ENCODE measurements at regions not wholly inside any gene's neighbourhood (a gene's known extent, or its start where the extent isn't known, plus 50 kb on each side); places are given as distances from the start of the nearest gene placed in this dataset.

- Histone ChIP-seq H3K27me3 (ENCODE audit: control insufficient read depth in 3 of 3, insufficient read depth in 3 of 3, low read length in 3 of 3) (peaks cover 0 to 3% (median 0%) of the 10 kb centered on the region in 3 donors), H3K36me3 (ENCODE audit: control insufficient read depth in 3 of 3, insufficient read depth in 2 of 3, low read depth in 1 of 3, low read length in 3 of 3) (no peaks in the 10 kb centered on the region), H3K4me3 (ENCODE audit: low read depth in 1 of 3, low read length in 3 of 3) (no peak overlapping the region), H3K4me1 (ENCODE audit: control insufficient read depth in 3 of 3, insufficient read depth in 2 of 3, low read depth in 1 of 3, low read length in 2 of 3) (no peaks in the 10 kb centered on the region), H3K9me3 (ENCODE audit: control insufficient read depth in 2 of 2, insufficient read depth in 1 of 2, low read depth in 1 of 2, low read length in 1 of 2) (peaks cover 0 to 11% of the 10 kb centered on the region in 2 donors), H3K27ac (ENCODE audit: low read depth in 1 of 3, low read length in 2 of 3) (no peak overlapping the region)
- 47 to 57% (median 50%) methylated on average over 2 of the region's 2 CpGs for WGBS, 3 donors
- FAIRE-seq (no peak), DNase-seq (no peak)
Observed at GRCh38 chr3:24958271-24958670, 463.6 kb upstream of the THRB start.

GRCh38 chr3:24958910-24959447 lies 464.3 kb upstream of the THRB start:
- H3K27me3 ChIP-seq (ENCODE audit: control insufficient read depth in 3 of 3, insufficient read depth in 3 of 3, low read length in 3 of 3): peaks cover 0 to 3% (median 0%) of the 10 kb centered on the region in 3 donors
- no peak overlapping the region for H3K4me3 ChIP-seq (ENCODE audit: low read depth in 1 of 3, low read length in 3 of 3)
- no peaks in the 10 kb centered on the region for H3K4me1 ChIP-seq (ENCODE audit: control insufficient read depth in 3 of 3, insufficient read depth in 2 of 3, low read depth in 1 of 3, low read length in 2 of 3)
- peaks cover 0 to 11% of the 10 kb centered on the region in 2 donors for H3K9me3 ChIP-seq (ENCODE audit: control insufficient read depth in 2 of 2, insufficient read depth in 1 of 2, low read depth in 1 of 2, low read length in 1 of 2)
- DNase-seq (no peak), FAIRE-seq (no peak)
- no peak overlapping the region for H3K27ac ChIP-seq (ENCODE audit: low read depth in 1 of 3, low read length in 2 of 3)
- no peaks in the 10 kb centered on the region for H3K36me3 ChIP-seq (ENCODE audit: control insufficient read depth in 3 of 3, insufficient read depth in 2 of 3, low read depth in 1 of 3, low read length in 3 of 3)
- WGBS, 3 donors: 83 to 91% (median 85%) methylated on average over 5 of the region's 5 CpGs

- Histone ChIP-seq H3K27me3 (ENCODE audit: control insufficient read depth in 3 of 3, insufficient read depth in 3 of 3, low read length in 3 of 3) (peaks cover 0 to under 1% (median 0%) of the 10 kb centered on the region in 3 donors), H3K27ac (ENCODE audit: low read depth in 1 of 3, low read length in 2 of 3) (no peak overlapping the region), H3K4me3 (ENCODE audit: low read depth in 1 of 3, low read length in 3 of 3) (no peak overlapping the region), H3K36me3 (ENCODE audit: control insufficient read depth in 3 of 3, insufficient read depth in 2 of 3, low read depth in 1 of 3, low read length in 3 of 3) (no peaks in the 10 kb centered on the region), H3K4me1 (ENCODE audit: control insufficient read depth in 3 of 3, insufficient read depth in 2 of 3, low read depth in 1 of 3, low read length in 2 of 3) (no peaks in the 10 kb centered on the region), H3K9me3 (ENCODE audit: control insufficient read depth in 2 of 2, insufficient read depth in 1 of 2, low read depth in 1 of 2, low read length in 1 of 2) (peaks cover 0 to 8% of the 10 kb centered on the region in 2 donors)
- 31 to 58% (median 38%) methylated on average over 2 of the region's 2 CpGs for WGBS, 3 donors
- DNase-seq (peak in 1 of 2 donors; percentile 31), FAIRE-seq (no peak)
Observed at GRCh38 chr3:24963762-24964625, 464.1 kb upstream of the RARB start.

GRCh38 chr3:24965706-24966385 lies 462.2 kb upstream of the RARB start:
- DNase-seq (no peak), FAIRE-seq (no peak)
- WGBS, 3 donors: 69 to 81% (median 77%) methylated on average over 2 of the region's 2 CpGs
- Histone ChIP-seq H3K36me3 (ENCODE audit: control insufficient read depth in 3 of 3, insufficient read depth in 2 of 3, low read depth in 1 of 3, low read length in 3 of 3) (no peaks in the 10 kb centered on the region), H3K9me3 (ENCODE audit: control insufficient read depth in 2 of 2, insufficient read depth in 1 of 2, low read depth in 1 of 2, low read length in 1 of 2) (no peaks in the 10 kb centered on the region), H3K4me3 (ENCODE audit: low read depth in 1 of 3, low read length in 3 of 3) (no peak overlapping the region), H3K4me1 (ENCODE audit: control insufficient read depth in 3 of 3, insufficient read depth in 2 of 3, low read depth in 1 of 3, low read length in 2 of 3) (no peaks in the 10 kb centered on the region), H3K27me3 (ENCODE audit: control insufficient read depth in 3 of 3, insufficient read depth in 3 of 3, low read length in 3 of 3) (no peaks in the 10 kb centered on the region), H3K27ac (ENCODE audit: low read depth in 1 of 3, low read length in 2 of 3) (no peak overlapping the region)

- FAIRE-seq: no peak
- WGBS, 3 donors: 93 to 100% (median 97%) methylated on average over 1 of the region's 1 CpG
Observed at GRCh38 chr3:24968036-24968435, 460.0 kb upstream of the RARB start.

GRCh38 chr3:24972491-24972890 lies 455.6 kb upstream of the RARB start:
- Histone ChIP-seq H3K4me1 (ENCODE audit: control insufficient read depth in 3 of 3, insufficient read depth in 2 of 3, low read depth in 1 of 3, low read length in 2 of 3) (no peaks in the 10 kb centered on the region), H3K9me3 (ENCODE audit: control insufficient read depth in 2 of 2, insufficient read depth in 1 of 2, low read depth in 1 of 2, low read length in 1 of 2) (peaks cover 0 to 3% of the 10 kb centered on the region in 2 donors), H3K27me3 (ENCODE audit: control insufficient read depth in 3 of 3, insufficient read depth in 3 of 3, low read length in 3 of 3) (no peaks in the 10 kb centered on the region), H3K36me3 (ENCODE audit: control insufficient read depth in 3 of 3, insufficient read depth in 2 of 3, low read depth in 1 of 3, low read length in 3 of 3) (no peaks in the 10 kb centered on the region), H3K27ac (ENCODE audit: low read depth in 1 of 3, low read length in 2 of 3) (no peak overlapping the region), H3K4me3 (ENCODE audit: low read depth in 1 of 3, low read length in 3 of 3) (no peak overlapping the region)
- no peak for FAIRE-seq
- DNase-seq: no peak
- WGBS, 3 donors: 62 to 80% (median 79%) methylated on average over 1 of the region's 1 CpG

More at GRCh38 chr3:24968036-24968435, 460.0 kb upstream of the RARB start:
- no peaks in the 10 kb centered on the region for H3K4me1 ChIP-seq (ENCODE audit: control insufficient read depth in 3 of 3, insufficient read depth in 2 of 3, low read depth in 1 of 3, low read length in 2 of 3)
- no peak overlapping the region for H3K4me3 ChIP-seq (ENCODE audit: low read depth in 1 of 3, low read length in 3 of 3)
- no peaks in the 10 kb centered on the region for H3K36me3 ChIP-seq (ENCODE audit: control insufficient read depth in 3 of 3, insufficient read depth in 2 of 3, low read depth in 1 of 3, low read length in 3 of 3)
- H3K9me3 ChIP-seq (ENCODE audit: control insufficient read depth in 2 of 2, insufficient read depth in 1 of 2, low read depth in 1 of 2, low read length in 1 of 2): no peaks in the 10 kb centered on the region
- H3K27ac ChIP-seq (ENCODE audit: low read depth in 1 of 3, low read length in 2 of 3): no peak overlapping the region
- no peaks in the 10 kb centered on the region for H3K27me3 ChIP-seq (ENCODE audit: control insufficient read depth in 3 of 3, insufficient read depth in 3 of 3, low read length in 3 of 3)
- DNase-seq: no peak

GRCh38 chr3:24981309-24981708 lies 446.8 kb upstream of the RARB start:
- Histone ChIP-seq H3K27ac (ENCODE audit: low read depth in 1 of 3, low read length in 2 of 3) (no peak overlapping the region), H3K4me3 (ENCODE audit: low read depth in 1 of 3, low read length in 3 of 3) (no peak overlapping the region), H3K4me1 (ENCODE audit: control insufficient read depth in 3 of 3, insufficient read depth in 2 of 3, low read depth in 1 of 3, low read length in 2 of 3) (no peaks in the 10 kb centered on the region), H3K27me3 (ENCODE audit: control insufficient read depth in 3 of 3, insufficient read depth in 3 of 3, low read length in 3 of 3) (no peaks in the 10 kb centered on the region), H3K36me3 (ENCODE audit: control insufficient read depth in 3 of 3, insufficient read depth in 2 of 3, low read depth in 1 of 3, low read length in 3 of 3) (no peaks in the 10 kb centered on the region), H3K9me3 (ENCODE audit: control insufficient read depth in 2 of 2, insufficient read depth in 1 of 2, low read depth in 1 of 2, low read length in 1 of 2) (no peaks in the 10 kb centered on the region)
- no peak for FAIRE-seq
- DNase-seq: no peak
- WGBS, 3 donors: 70 to 85% (median 72%) methylated on average over 5 of the region's 5 CpGs

- H3K36me3 ChIP-seq (ENCODE audit: control insufficient read depth in 3 of 3, insufficient read depth in 2 of 3, low read depth in 1 of 3, low read length in 3 of 3): no peaks in the 10 kb centered on the region
- H3K27me3 ChIP-seq (ENCODE audit: control insufficient read depth in 3 of 3, insufficient read depth in 3 of 3, low read length in 3 of 3): no peaks in the 10 kb centered on the region
- no peaks in the 10 kb centered on the region for H3K4me1 ChIP-seq (ENCODE audit: control insufficient read depth in 3 of 3, insufficient read depth in 2 of 3, low read depth in 1 of 3, low read length in 2 of 3)
- DNase-seq (no peak), FAIRE-seq (no peak)
- no peaks in the 10 kb centered on the region for H3K9me3 ChIP-seq (ENCODE audit: control insufficient read depth in 2 of 2, insufficient read depth in 1 of 2, low read depth in 1 of 2, low read length in 1 of 2)
- no peak overlapping the region for H3K4me3 ChIP-seq (ENCODE audit: low read depth in 1 of 3, low read length in 3 of 3)
- H3K27ac ChIP-seq (ENCODE audit: low read depth in 1 of 3, low read length in 2 of 3): no peak overlapping the region
Observed at GRCh38 chr3:24981924-24982323, 446.1 kb upstream of the RARB start.
